LNCAP (cell line): ENCODE measurements at regions not wholly inside any gene's neighbourhood (a gene's known extent, or its start where the extent isn't known, plus 50 kb on each side); places are given as distances from the start of the nearest gene placed in this dataset.

ENCODE experiments used
- TF ChIP-seq, protein P1 (sequence below): fragments of 450-650 bp; IDR thresholded peaks from 2 replicates; pipeline ENCODE4 v1.5.1; 2017; ENCODE audit warnings: mild to moderate bottlenecking

DNA sequence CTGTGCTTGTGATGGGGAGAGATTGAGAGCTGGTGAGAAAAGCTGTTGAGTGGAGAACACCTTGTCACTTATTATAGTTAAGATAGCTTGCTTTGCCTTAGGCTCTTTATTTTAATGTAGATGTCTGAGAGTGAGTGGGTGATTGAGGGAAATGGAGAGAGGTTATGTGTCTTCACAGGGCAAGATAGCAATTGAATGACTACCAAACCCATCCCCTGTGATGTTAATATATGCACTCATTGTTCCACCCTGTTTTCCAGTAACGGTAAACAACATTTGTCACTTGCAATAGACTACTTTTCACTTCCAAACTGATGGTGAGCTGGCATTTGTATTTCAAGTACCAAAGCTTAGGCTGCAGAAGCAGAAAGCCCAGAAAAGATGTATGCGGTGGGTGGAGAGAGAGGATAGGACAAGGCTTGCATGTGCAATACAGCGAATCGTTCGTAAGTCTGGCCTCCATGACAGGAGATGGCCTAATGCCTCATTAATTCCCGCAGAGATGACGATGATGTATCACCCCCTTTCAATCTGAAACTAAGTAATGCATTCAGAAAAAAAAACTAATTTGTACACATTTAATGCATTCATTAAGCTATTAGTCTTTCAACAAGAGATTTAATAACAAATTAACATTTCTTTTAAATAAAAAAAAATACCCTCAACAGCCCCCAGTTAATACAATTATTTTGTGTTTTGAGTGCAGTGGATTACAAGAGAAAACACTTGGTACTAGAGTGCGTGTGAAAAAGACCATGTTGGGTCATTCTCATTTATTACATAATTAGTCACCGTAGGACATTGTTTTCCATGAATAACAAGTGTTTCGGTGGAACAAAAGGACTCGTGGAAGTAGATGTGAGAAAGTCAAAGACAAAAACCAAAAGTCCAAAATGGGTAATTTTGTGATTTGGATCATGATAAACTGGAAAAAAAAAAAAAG, 699.0 kb downstream of the BRINP1 start:
- TF ChIP-seq, protein P1, sequence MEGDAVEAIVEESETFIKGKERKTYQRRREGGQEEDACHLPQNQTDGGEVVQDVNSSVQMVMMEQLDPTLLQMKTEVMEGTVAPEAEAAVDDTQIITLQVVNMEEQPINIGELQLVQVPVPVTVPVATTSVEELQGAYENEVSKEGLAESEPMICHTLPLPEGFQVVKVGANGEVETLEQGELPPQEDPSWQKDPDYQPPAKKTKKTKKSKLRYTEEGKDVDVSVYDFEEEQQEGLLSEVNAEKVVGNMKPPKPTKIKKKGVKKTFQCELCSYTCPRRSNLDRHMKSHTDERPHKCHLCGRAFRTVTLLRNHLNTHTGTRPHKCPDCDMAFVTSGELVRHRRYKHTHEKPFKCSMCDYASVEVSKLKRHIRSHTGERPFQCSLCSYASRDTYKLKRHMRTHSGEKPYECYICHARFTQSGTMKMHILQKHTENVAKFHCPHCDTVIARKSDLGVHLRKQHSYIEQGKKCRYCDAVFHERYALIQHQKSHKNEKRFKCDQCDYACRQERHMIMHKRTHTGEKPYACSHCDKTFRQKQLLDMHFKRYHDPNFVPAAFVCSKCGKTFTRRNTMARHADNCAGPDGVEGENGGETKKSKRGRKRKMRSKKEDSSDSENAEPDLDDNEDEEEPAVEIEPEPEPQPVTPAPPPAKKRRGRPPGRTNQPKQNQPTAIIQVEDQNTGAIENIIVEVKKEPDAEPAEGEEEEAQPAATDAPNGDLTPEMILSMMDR = no peak

DNA sequence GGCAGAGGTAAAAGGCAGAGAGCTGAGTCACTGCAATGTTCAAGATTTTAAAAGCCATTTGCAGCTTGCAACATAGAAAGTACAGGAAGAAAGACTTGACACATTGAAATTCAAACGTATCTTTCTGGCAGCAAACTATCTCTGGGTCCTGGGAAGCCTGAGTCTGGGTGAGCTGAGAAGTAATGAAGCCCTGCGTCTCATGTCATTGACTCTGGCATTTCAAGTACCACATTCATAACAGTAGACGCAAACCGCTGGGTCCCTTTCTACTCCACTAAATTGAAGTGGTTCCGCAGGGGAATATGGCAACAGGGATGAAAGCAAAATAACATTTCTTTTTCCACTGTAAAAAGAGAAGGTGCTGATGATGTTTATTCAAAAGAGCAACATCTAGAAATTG, 694.3 kb downstream of the BRINP1 start:
- TF ChIP-seq, protein P1 = no peak

DNA sequence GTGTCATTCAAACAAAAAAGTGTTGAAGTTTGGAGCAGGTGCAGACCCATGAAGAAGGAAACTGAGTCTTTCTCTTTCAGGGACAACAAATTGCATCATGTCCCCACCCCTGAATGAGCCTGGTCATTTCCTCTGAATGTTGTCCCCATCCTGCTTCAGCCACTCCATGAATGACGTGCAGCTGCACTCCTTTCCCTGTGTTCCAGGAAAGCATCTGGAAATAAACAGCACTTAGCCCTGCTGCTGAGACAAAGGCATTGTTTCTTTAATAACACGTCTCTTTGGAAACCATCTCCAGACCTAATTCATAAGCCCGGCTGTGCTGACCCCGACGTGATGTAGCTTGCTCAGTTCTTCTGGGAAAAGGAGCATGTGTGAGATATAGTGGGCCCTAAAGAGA, 682.3 kb downstream of the BRINP1 start:
- TF ChIP-seq, protein P1 = no peak

DNA sequence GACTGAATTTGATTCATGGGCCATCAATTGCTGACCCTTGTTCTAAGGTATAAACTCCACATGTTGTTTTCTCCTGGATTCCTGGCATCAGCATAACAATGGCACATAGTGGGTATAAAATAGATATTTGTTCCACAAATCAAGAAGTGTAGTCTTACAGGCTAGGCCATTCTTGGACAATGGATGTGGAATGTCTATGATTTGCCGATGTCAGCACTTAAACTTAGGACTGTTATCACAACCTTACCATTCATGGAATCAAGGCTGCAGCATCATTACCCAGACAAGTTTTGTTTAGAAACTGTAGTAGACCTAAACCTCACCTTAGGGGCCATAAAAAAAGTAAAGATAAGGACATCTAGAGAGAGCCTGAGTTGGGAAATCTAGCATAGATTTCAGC, 680.0 kb downstream of the BRINP1 start:
- TF ChIP-seq, protein P1 = no peak

DNA sequence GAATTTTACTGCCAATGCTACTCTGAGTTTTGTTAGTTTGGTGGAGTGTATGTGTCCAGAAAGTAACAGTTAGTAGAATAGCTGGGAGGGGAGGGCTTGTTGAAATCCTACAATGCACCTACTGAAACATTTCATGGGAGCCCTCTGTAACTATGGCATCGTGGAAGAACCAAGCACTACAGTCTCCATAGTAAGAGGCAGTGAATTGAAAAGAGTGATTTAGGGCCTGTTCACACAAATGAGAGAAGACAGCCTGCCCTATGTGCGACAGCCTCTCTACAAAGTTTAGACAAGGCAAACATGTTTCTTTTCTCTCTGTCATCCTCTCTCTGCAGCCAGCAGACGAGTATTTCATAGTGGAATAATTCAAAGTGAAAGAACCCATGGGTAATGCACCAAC, 676.6 kb downstream of the BRINP1 start:
- TF ChIP-seq, protein P1 = no peak

DNA sequence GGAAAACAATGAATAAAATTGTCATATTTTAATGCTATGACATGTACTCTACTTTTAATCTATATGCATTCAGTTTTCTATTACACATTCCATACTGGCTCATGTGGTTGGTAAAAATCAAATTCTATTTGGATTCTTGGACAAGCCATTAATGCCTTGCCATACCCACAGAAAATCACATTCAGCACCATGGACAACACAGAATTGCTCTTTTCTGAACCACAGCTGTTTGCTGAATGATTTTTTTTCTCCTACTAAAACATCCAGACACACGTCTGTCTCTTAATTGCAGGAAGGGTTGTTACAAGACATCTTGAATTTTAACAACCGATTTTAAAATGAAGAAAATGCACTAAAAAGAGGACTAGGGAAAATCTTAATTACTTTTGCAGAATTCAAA, 675.6 kb downstream of the BRINP1 start:
- TF ChIP-seq, protein P1 = no peak

DNA sequence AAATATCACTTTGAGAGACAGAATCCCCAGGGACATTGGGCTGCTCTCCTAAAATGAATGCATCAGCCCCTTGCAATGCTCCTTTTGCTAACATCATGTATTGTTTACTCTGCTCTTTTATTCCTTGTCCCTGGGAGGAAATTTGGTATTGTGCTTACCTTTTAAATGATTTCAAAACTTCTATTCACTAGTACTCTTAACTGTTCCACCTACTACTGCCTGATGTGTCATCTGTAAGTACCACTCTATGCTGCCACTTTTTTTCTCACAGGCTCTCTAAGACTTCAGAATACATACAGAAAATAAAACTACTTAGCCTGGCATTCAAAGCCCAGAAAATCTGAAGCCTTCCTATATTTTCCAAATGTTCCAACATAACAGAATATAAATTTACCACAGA, 667.2 kb downstream of the BRINP1 start:
- TF ChIP-seq, protein P1 = no peak
